ENCODE measurements at regions not wholly inside any gene's neighbourhood (a gene's known extent, or its start where the extent isn't known, plus 50 kb on each side); places are given as distances from the start of the nearest gene placed in this dataset.

- H3K4me3 ChIP-seq (ENCODE audit: low read depth, low read length) = no peak overlapping the region
- DNase-seq (ENCODE audit: low read depth) = no peak
- no peak for TF ChIP-seq POLR2A (IDR thresholded peaks at IDR 0.05; ENCODE audit: extremely low read depth, insufficient read length)
- no peak for TF ChIP-seq MYC (IDR thresholded peaks at IDR 0.05; ENCODE audit: low read depth, low read length)
- no peak for TF ChIP-seq MAX (IDR thresholded peaks at IDR 0.05; ENCODE audit: low read depth, low read length)
- no peak for TF ChIP-seq CTCF (IDR thresholded peaks at IDR 0.05; ENCODE audit: low read depth, low read length)
Measured at GRCh38 chr9:89655990-89656657, 51.3 kb downstream of the GADD45G start.

- no peak overlapping the region for H3K4me3 ChIP-seq (ENCODE audit: low read depth, low read length)
- DNase-seq (ENCODE audit: low read depth) = no peak
- no peak for TF ChIP-seq MAX (IDR thresholded peaks at IDR 0.05; ENCODE audit: low read depth, low read length)
- TF ChIP-seq POLR2A (IDR thresholded peaks at IDR 0.05; ENCODE audit: extremely low read depth, insufficient read length) = no peak
- no peak for TF ChIP-seq MYC (IDR thresholded peaks at IDR 0.05; ENCODE audit: low read depth, low read length)
- no peak for TF ChIP-seq CTCF (IDR thresholded peaks at IDR 0.05; ENCODE audit: low read depth, low read length)
Measured at GRCh38 chr9:89657295-89657694, 52.5 kb downstream of the GADD45G start.

GRCh38 chr9:89657765-89658164 is 53.0 kb downstream of the GADD45G start:
- no peak for TF ChIP-seq POLR2A (IDR thresholded peaks at IDR 0.05; ENCODE audit: extremely low read depth, insufficient read length)
- no peak for TF ChIP-seq MAX (IDR thresholded peaks at IDR 0.05; ENCODE audit: low read depth, low read length)
- no peak for TF ChIP-seq CTCF (IDR thresholded peaks at IDR 0.05; ENCODE audit: low read depth, low read length)
- TF ChIP-seq MYC (IDR thresholded peaks at IDR 0.05; ENCODE audit: low read depth, low read length) = no peak
- no peak for DNase-seq (ENCODE audit: low read depth)
- H3K4me3 ChIP-seq (ENCODE audit: low read depth, low read length) = no peak overlapping the region

- TF ChIP-seq POLR2A (IDR thresholded peaks at IDR 0.05; ENCODE audit: extremely low read depth, insufficient read length) (no peak), MYC (IDR thresholded peaks at IDR 0.05; ENCODE audit: low read depth, low read length) (no peak), MAX (IDR thresholded peaks at IDR 0.05; ENCODE audit: low read depth, low read length) (no peak), CTCF (IDR thresholded peaks at IDR 0.05; ENCODE audit: low read depth, low read length) (no peak)
- no peak for DNase-seq (ENCODE audit: low read depth)
- H3K4me3 ChIP-seq (ENCODE audit: low read depth, low read length) = no peak overlapping the region
Measured at GRCh38 chr9:89658401-89658800, 53.6 kb downstream of the GADD45G start.

- TF ChIP-seq CTCF (IDR thresholded peaks at IDR 0.05; ENCODE audit: low read depth, low read length) (no peak), MAX (IDR thresholded peaks at IDR 0.05; ENCODE audit: low read depth, low read length) (no peak), POLR2A (IDR thresholded peaks at IDR 0.05; ENCODE audit: extremely low read depth, insufficient read length) (no peak), MYC (IDR thresholded peaks at IDR 0.05; ENCODE audit: low read depth, low read length) (no peak)
- DNase-seq (ENCODE audit: low read depth) = no peak
- H3K4me3 ChIP-seq (ENCODE audit: low read depth, low read length) = no peak overlapping the region
Measured at GRCh38 chr9:89658931-89659330, 54.1 kb downstream of the GADD45G start.
